ENCODE measurements at regions not wholly inside any gene's neighbourhood (a gene's known extent, or its start where the extent isn't known, plus 50 kb on each side); places are given as distances from the start of the nearest gene placed in this dataset.

DNA sequence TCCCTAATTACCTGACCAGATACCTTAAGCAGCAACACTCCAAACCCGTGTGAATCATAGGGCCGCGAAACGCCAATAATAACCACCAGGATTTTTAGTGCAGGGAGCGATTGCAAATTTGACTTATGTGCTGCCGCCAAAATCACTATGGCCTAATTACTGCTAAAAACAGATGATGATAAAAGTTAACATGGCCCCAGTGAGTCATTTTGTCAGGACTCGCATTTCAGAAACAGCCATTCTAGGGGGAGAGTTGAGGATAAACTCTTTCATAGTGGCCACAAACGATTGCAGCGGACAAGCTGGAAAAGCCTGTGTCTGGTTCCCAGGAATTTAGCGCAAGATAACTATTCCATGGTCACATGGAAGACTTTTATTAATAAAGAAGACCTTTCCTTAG, 103.4 kb downstream of the HLX start:
- no peak for DNase-seq (ENCODE audit: extremely low spot score)
- CTCF ChIA-PET, result no interaction called here
- POLR2A ChIA-PET, result no interaction called here
- no peak for TF ChIP-seq LEF1 (IDR thresholded peaks at IDR 0.05; ENCODE audit: borderline replicate concordance)
- TF ChIP-seq ZNF384 (IDR thresholded peaks at IDR 0.05), result no peak
- no peak for TF ChIP-seq ELF4 (IDR thresholded peaks at IDR 0.05)

DNA sequence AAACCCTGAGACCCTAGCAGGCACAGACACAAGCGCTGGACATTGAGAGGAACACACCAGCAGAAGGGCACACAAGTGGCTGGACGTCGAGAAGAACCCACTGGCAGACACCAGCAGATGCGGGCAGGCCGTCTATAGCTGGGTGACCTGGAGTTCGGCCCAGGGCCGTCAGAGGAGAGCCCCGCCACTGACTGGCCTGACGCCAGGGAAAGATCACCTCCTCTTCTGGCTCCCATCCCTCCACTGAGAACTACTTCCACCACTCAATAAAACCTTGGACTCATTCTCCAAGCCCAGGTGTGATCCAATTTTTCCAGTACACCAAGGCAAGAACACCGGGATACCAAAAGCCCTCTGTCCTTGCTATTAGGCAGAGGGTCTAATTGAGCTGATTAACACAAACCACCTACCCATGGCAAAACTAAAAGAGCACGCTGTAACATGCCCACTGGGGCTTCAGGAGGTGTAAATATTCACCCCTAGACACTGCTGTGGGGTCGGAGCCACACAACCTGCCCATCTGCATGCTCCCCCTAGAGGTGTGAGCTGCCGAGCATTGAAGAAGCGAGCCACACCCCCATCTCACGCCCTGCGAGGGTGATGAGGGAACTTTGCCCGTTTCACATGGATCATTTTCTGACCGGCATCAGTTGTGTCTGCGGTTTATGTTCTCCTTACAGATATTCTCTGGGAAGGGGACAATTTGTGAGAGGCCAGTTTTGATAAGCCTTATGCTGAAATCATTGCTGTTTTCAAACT, 104.8 kb downstream of the HLX start:
- no peak for TF ChIP-seq L3MBTL2 (conservative IDR thresholded peaks at IDR 0.05)
- DNase-seq (ENCODE audit: extremely low spot score), result no peak
- POLR2A ChIA-PET, result no interaction called here
- CTCF ChIA-PET, result no interaction called here

DNA sequence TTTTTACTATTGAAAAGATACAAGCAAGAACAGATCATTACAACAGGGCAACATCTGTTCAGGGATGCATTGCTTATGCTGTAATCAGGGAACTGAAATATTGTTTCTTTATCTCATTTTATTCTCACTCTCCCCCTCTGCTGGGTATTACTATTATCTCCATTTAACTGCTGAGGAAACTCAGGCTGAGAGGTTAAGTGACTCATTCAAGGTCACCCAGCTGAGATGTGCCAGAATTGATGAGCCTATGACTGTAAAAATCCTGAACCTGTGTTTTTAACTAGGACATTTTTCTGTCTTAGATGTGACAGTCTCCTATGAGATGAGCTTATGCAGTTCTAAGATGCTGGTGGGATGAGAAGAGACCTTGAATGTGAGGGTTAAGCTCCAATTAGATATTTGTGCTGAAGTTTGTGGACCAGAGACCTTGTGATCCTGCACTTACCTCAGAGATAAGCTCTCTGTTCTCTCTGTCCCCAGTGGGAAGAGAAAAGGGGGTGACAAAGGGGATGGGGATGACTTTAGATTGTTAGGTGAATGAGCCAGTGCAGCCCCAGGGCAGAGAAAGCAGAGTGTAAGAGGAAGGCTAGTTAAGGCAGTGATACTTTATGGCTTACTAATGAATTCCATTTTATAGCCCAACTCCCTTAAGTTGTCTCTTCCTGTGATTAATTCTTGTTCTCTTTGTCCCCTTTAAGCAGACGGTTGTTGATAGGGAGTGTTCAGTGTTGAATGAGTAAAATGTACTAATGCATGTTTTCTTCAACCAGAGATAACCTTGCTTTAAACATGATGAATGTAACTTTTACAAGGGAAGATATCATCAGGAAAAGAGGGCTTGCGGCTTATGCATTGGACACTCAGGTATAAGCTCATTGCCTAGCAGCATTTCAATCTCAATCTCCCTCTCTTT, 111.4 kb downstream of the HLX start:
- no peak for TF ChIP-seq LEF1 (IDR thresholded peaks at IDR 0.05; ENCODE audit: borderline replicate concordance)
- TF ChIP-seq, protein P1, sequence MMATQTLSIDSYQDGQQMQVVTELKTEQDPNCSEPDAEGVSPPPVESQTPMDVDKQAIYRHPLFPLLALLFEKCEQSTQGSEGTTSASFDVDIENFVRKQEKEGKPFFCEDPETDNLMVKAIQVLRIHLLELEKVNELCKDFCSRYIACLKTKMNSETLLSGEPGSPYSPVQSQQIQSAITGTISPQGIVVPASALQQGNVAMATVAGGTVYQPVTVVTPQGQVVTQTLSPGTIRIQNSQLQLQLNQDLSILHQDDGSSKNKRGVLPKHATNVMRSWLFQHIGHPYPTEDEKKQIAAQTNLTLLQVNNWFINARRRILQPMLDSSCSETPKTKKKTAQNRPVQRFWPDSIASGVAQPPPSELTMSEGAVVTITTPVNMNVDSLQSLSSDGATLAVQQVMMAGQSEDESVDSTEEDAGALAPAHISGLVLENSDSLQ (IDR thresholded peaks at IDR 0.05), result peak; percentile 73
- TF ChIP-seq SP1 (IDR thresholded peaks at IDR 0.05), result no peak
- TF ChIP-seq NFRKB (IDR thresholded peaks at IDR 0.05), result no peak
- TF ChIP-seq FOXA1 (IDR thresholded peaks at IDR 0.05), result no peak
- TF ChIP-seq CTBP1 (IDR thresholded peaks at IDR 0.05; ENCODE audit: borderline replicate concordance), result peak; percentile 64
- no peak for TF ChIP-seq TARDBP (IDR thresholded peaks at IDR 0.05)
- TF ChIP-seq FOXK2 (IDR thresholded peaks at IDR 0.05), result no peak
- TF ChIP-seq L3MBTL2 (conservative IDR thresholded peaks at IDR 0.05), result no peak
- no peak for TF ChIP-seq SUZ12 (IDR thresholded peaks at IDR 0.05)
- no peak for TF ChIP-seq ELF4 (IDR thresholded peaks at IDR 0.05)
- ChIA-PET POLR2A (interaction anchor here (1.1 kb wide), 1 partner anchor 111 kb away, joined by 4 read pairs; the partner anchor contains the start of gene HLX), CTCF (interaction anchor here (0.6 kb wide), 1 partner anchor 9 kb away, joined by 3 read pairs; no protein-coding TSS in a partner anchor)
- DNase-seq (ENCODE audit: extremely low spot score), result no peak

DNA sequence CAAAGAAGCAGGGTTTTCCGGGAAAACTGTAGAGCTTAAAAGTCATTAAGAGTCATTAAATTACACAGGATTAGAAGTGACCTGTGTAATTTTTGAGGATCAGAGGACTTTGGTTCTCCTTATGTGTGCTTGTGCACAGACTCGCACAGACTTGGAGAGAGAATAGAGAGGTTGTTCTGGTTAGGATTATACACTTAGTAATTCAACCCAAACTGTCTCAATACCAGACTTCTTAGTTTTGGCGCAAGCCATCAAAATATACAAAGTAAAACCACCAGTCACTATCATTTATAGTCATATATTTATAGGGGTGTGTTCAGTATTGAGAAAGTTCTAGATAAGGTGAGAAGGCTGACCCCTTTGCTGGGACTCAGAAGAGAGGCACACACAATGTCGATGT, 112.3 kb downstream of the HLX start:
- CTCF ChIA-PET, result no interaction called here
- TF ChIP-seq ELF4 (IDR thresholded peaks at IDR 0.05), result no peak
- TF ChIP-seq SUZ12 (IDR thresholded peaks at IDR 0.05), result no peak
- TF ChIP-seq NFRKB (IDR thresholded peaks at IDR 0.05), result no peak
- TF ChIP-seq FOXK2 (IDR thresholded peaks at IDR 0.05), result no peak
- no peak for TF ChIP-seq TARDBP (IDR thresholded peaks at IDR 0.05)
- no peak for TF ChIP-seq FOXM1 (IDR thresholded peaks at IDR 0.05; ENCODE audit: borderline replicate concordance)
- TF ChIP-seq, protein P1 (IDR thresholded peaks at IDR 0.05), result no peak
- no peak for TF ChIP-seq ZNF384 (IDR thresholded peaks at IDR 0.05)
- no peak for TF ChIP-seq FOXA1 (IDR thresholded peaks at IDR 0.05)
- TF ChIP-seq HDGF (IDR thresholded peaks at IDR 0.05; ENCODE audit: borderline replicate concordance), result no peak
- TF ChIP-seq ARNT (IDR thresholded peaks at IDR 0.05), result no peak
- no peak for TF ChIP-seq LEF1 (IDR thresholded peaks at IDR 0.05; ENCODE audit: borderline replicate concordance)
- no peak for TF ChIP-seq L3MBTL2 (conservative IDR thresholded peaks at IDR 0.05)
- no peak for TF ChIP-seq BHLHE40 (IDR thresholded peaks at IDR 0.05; ENCODE audit: borderline replicate concordance)
- no peak for TF ChIP-seq SP1 (IDR thresholded peaks at IDR 0.05)

DNA sequence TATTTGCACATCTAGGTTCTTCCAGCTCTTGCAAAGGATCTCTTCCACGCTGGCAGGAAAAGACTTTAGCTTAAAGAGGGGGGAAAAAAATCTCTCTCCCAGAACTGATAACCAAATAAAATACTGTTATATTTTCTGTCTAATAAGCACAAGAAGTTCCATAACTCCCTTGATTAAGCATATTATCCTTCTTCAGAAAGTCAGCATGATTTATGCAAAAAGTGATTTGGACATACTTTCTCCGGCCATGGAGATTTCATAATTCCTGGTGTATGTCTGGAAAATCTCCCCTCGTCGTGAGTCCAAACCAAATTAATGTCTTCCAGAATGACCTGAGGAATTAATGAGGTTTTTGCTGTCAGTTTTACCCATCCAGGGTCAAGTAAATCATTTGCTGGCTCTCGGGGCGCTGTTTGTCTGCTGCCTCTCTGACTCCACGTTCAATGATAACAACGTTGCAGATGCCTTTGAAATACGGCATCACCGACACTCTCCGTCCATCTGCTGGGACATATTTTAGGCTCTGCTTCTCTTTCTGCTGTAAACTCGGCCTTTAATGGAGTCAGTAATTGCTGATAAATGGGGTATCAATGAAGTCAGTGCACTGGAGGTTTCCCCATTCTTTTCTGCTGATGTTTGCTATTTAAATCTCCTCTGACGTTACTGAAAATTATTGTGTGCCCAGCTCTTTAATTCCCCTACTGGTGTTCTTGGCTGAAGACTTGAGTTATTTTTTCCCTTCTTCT, 112.9 kb downstream of the HLX start:
- DNase-seq (ENCODE audit: extremely low spot score), result no peak
- POLR2A ChIA-PET, result interaction anchor here (0.6 to 1.4 kb wide), 3 partner anchors 39 to 433 kb away, joined by 3 read pairs; partner anchors contain the start of gene HLX
- TF ChIP-seq FOXA1 (IDR thresholded peaks at IDR 0.05), result no peak
- TF ChIP-seq LEF1 (IDR thresholded peaks at IDR 0.05; ENCODE audit: borderline replicate concordance), result no peak
- TF ChIP-seq L3MBTL2 (conservative IDR thresholded peaks at IDR 0.05), result no peak
- TF ChIP-seq, protein P1 (IDR thresholded peaks at IDR 0.05), result peak; percentile 14
- TF ChIP-seq NFRKB (IDR thresholded peaks at IDR 0.05), result no peak
- TF ChIP-seq FOXK2 (IDR thresholded peaks at IDR 0.05), result no peak
- CTCF ChIA-PET, result no interaction called here

More for the DNA sequence above, 112.3 kb downstream of the HLX start:
- DNase-seq (ENCODE audit: extremely low spot score), result no peak
- POLR2A ChIA-PET, result interaction anchor here (0.6 to 1.1 kb wide), 2 partner anchors 112 to 434 kb away, joined by 3 to 4 read pairs; partner anchors contain the start of gene HLX

DNA sequence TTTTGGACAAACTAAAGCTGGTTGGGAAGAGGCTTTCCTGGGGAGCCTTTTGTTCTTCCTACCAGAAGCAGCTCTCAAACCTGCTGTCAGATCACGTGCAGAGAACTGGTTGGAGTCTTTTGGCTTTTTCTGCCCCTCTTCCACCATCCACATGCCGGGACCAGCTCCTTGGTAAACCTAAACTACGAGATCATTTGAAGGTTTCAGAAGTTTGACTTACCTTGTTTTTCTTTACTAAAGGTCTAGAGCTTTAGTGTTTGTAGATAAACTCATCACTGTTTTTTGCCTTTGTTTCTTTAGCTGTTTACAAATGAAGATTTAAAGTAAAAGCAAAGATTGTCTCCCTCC, 113.4 kb downstream of the HLX start:
- TF ChIP-seq LEF1 (IDR thresholded peaks at IDR 0.05; ENCODE audit: borderline replicate concordance), result no peak
- peak; percentile 52 for TF ChIP-seq L3MBTL2 (conservative IDR thresholded peaks at IDR 0.05)
- ChIA-PET CTCF (interaction anchor here (0.6 to 1.0 kb wide), 2 partner anchors 76 to 211 kb away, joined by 4 to 6 read pairs; no protein-coding TSS in a partner anchor), POLR2A (interaction anchor here (1.2 to 1.4 kb wide), 2 partner anchors 38 to 113 kb away, joined by 3 read pairs; partner anchors contain the start of gene HLX)
- no peak for DNase-seq (ENCODE audit: extremely low spot score)

All from HEK293T (cell line).